Panc1 (cell line): ENCODE measurements at regions not wholly inside any gene's neighbourhood (a gene's known extent, or its start where the extent isn't known, plus 50 kb on each side); places are given as distances from the start of the nearest gene placed in this dataset.

ENCODE experiments used
- ATAC-seq: fragments of 200-7000 bp; cut with Tn5 transposase; 2 replicates; pipeline ENCODE4 v1.9.1; 2020; ENCODE audit warnings: mild to moderate bottlenecking, moderate library complexity
- BruUV-seq: library from RNA; stranded (reverse); fragments of 400-500 nt; replicated peaks from 2 replicates; lab custom pipeline; 2021; lab: Mats Ljungman, UMichigan
- CTCF ChIA-PET: fragments of 300-600 bp; sonication (Branson Sonifier 250); formaldehyde crosslinking; loops from one replicate; lab custom pipeline; 2022; ENCODE audit warnings: antibody characterized with exemption; lab: Charles Lee
- POLR2A ChIA-PET: fragments of 300-600 bp; sonication (Branson Sonifier 250); formaldehyde crosslinking; loops from one replicate; lab custom pipeline; 2022; ENCODE audit warnings: antibody characterized with exemption; lab: Charles Lee
- DNase-seq: peaks from one replicate; pipeline ENCODE4 v3.0.0-alpha.2; 2010; ENCODE audit warnings: low read depth, low spot score
- H3K27ac ChIP-seq: 2 replicates; pipeline ENCODE4 v1.5.1; 2011; ENCODE audit warnings: mild to moderate bottlenecking, low read length, inconsistent platforms
- H3K27me3 ChIP-seq: fragments of 200-500 bp; sonication (Bioruptor generic); 2 replicates; pipeline ENCODE4 v1.6.0; 2014; ENCODE audit warnings: low read length, inconsistent platforms; ENCODE audit not compliant: control insufficient read depth, insufficient read depth
- H3K36me3 ChIP-seq: fragments of 200-500 bp; sonication (Bioruptor generic); 2 replicates; pipeline ENCODE4 v1.5.1; 2014; ENCODE audit warnings: inconsistent platforms, mild to moderate bottlenecking, low read length, moderate library complexity; ENCODE audit not compliant: control insufficient read depth, insufficient read depth
- H3K4me1 ChIP-seq: 2 replicates; pipeline ENCODE4 v1.5.1; 2011; ENCODE audit warnings: inconsistent platforms, mild to moderate bottlenecking, low read length, moderate library complexity; ENCODE audit not compliant: control insufficient read depth, insufficient read depth
- H3K4me3 ChIP-seq, 2 experiments: 2 replicates each; pipeline ENCODE4 v1.5.1; 2011 to 2012; ENCODE audit warnings: low read depth in 2 of 2, low read length in 2 of 2, mild to moderate bottlenecking in 2 of 2, inconsistent platforms in 1 of 2, moderate library complexity in 1 of 2
- H3K9me3 ChIP-seq: fragments of 200-500 bp; sonication (Bioruptor generic); 2 replicates; pipeline ENCODE4 v1.5.1; 2014; ENCODE audit warnings: low read depth, mild to moderate bottlenecking, inconsistent platforms, low read length, moderate library complexity; ENCODE audit not compliant: control insufficient read depth, insufficient read depth
- POLR2AphosphoS5 ChIP-seq: IDR thresholded peaks from 2 replicates; pipeline ENCODE4 v1.6.1; 2012; ENCODE audit warnings: mild to moderate bottlenecking, low read depth, low read length, moderate library complexity
- SIN3A ChIP-seq: IDR thresholded peaks from 2 replicates; pipeline ENCODE4 v1.6.1; 2012; ENCODE audit warnings: low read depth, mild to moderate bottlenecking, low read length, moderate library complexity, borderline replicate concordance; ENCODE audit not compliant: insufficient read depth
- TCF7L2 ChIP-seq: IDR thresholded peaks from 2 replicates; pipeline ENCODE4 v1.6.1; 2011; ENCODE audit warnings: mild to moderate bottlenecking, low read depth, low read length, inconsistent platforms
- in situ Hi-C: cut with HindIII; loops from 2 replicates; pipeline ENCODE4 v1.10.0; 2016; ENCODE audit warnings: low sequenced_read_pairs, low pct_unique_long_range_greater_than_20kb
- intact Hi-C: fragments of 100-400 bp; cut with micrococcal nuclease; formaldehyde crosslinking; loops from one replicate; pipeline ENCODE4 v1.10.0; 2022; ENCODE audit not compliant: unreplicated experiment
- TF ChIP-seq, protein P1 (sequence below), 2 experiments: IDR thresholded peaks; 2 replicates each; pipeline ENCODE4 v1.6.1; 2011 to 2012; ENCODE audit warnings: low read depth in 2 of 2, control low read depth in 1 of 2, low read length in 1 of 2, mild to moderate bottlenecking in 1 of 2, moderate library complexity in 1 of 2; ENCODE audit not compliant: insufficient read depth in 1 of 2
- TF ChIP-seq, protein P2 (sequence below): fragments of 450-650 bp; IDR thresholded peaks from 2 replicates; pipeline ENCODE4 v1.5.1; 2017; ENCODE audit warnings: mild to moderate bottlenecking

DNA sequence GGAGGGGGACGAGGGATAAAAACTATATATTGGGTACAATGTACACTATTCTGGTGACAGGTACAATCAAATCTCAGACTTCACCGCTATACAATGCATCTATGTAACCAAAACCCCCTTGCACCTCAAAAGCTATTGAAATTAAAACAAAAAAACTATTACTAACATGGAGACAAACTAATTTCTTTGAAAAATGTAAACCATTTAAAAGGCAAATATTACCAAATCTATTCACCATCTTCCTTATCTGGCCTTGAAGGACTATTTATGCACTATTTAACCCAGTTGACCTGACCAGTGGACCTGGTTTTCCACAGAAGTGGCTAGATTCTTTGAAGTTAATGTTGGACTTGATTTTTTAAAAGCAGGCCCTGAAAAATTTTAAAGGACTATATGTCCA lies 212.3 kb upstream of the RPS6KA3 start:
- DNase-seq (no peak), ATAC-seq (no peak)
- in situ Hi-C loops: no loop called here
- Histone ChIP-seq H3K9me3 (no peaks in the 10 kb centered on the region), H3K36me3 (no peaks in the 10 kb centered on the region), H3K4me1 (no peaks in the 10 kb centered on the region), H3K4me3 (no peak overlapping the region), H3K27me3 (no peaks in the 10 kb centered on the region), H3K27ac (no peak overlapping the region)
- POLR2A ChIA-PET: no interaction called here
- BruUV-seq: no TSS peak
- intact Hi-C loops: no loop called here
- CTCF ChIA-PET: no interaction called here
- TF ChIP-seq TCF7L2: no peak
- no peak for TF ChIP-seq POLR2AphosphoS5
- TF ChIP-seq SIN3A: no peak
- TF ChIP-seq, protein P1, sequence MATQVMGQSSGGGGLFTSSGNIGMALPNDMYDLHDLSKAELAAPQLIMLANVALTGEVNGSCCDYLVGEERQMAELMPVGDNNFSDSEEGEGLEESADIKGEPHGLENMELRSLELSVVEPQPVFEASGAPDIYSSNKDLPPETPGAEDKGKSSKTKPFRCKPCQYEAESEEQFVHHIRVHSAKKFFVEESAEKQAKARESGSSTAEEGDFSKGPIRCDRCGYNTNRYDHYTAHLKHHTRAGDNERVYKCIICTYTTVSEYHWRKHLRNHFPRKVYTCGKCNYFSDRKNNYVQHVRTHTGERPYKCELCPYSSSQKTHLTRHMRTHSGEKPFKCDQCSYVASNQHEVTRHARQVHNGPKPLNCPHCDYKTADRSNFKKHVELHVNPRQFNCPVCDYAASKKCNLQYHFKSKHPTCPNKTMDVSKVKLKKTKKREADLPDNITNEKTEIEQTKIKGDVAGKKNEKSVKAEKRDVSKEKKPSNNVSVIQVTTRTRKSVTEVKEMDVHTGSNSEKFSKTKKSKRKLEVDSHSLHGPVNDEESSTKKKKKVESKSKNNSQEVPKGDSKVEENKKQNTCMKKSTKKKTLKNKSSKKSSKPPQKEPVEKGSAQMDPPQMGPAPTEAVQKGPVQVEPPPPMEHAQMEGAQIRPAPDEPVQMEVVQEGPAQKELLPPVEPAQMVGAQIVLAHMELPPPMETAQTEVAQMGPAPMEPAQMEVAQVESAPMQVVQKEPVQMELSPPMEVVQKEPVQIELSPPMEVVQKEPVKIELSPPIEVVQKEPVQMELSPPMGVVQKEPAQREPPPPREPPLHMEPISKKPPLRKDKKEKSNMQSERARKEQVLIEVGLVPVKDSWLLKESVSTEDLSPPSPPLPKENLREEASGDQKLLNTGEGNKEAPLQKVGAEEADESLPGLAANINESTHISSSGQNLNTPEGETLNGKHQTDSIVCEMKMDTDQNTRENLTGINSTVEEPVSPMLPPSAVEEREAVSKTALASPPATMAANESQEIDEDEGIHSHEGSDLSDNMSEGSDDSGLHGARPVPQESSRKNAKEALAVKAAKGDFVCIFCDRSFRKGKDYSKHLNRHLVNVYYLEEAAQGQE (IDR thresholded peaks at IDR 0.05; ENCODE audit: insufficient read depth in 1 of 2, low read depth in 2 of 2, low read length in 1 of 2): no peak
- TF ChIP-seq, protein P2, sequence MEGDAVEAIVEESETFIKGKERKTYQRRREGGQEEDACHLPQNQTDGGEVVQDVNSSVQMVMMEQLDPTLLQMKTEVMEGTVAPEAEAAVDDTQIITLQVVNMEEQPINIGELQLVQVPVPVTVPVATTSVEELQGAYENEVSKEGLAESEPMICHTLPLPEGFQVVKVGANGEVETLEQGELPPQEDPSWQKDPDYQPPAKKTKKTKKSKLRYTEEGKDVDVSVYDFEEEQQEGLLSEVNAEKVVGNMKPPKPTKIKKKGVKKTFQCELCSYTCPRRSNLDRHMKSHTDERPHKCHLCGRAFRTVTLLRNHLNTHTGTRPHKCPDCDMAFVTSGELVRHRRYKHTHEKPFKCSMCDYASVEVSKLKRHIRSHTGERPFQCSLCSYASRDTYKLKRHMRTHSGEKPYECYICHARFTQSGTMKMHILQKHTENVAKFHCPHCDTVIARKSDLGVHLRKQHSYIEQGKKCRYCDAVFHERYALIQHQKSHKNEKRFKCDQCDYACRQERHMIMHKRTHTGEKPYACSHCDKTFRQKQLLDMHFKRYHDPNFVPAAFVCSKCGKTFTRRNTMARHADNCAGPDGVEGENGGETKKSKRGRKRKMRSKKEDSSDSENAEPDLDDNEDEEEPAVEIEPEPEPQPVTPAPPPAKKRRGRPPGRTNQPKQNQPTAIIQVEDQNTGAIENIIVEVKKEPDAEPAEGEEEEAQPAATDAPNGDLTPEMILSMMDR: no peak

DNA sequence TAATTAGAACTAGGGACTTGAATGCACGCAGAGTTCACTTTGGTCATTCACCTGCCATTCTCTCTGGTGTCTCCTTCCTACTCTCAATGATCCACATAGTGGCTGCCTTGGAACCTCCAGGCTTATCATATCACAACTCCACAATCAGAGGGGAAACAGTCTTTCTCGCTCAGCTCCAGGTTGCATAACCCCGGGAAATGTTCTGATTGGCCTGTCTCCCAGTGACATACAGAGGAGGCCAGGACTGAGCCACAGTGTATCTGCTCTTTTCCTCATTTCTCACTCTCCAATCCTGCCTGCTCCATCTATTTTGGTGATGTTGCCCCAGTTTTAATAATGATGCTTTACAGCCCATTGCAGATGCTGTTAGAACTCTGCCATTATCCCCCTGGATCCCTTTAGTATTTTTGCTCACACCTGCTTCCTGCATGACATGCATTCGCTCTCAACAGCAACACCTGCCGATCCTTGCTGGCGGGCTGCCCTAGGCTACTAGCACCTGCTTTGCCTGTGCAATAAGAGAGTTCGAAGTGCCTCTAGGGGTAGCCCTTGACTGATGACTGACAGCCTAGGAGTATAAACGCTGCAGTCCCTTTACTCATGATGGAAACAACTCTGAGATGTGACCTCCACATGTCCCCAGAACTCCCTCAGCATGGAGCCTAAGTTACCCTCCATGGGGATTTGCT lies 211.3 kb upstream of the RPS6KA3 start:
- CTCF ChIA-PET: no interaction called here
- no peak overlapping the region for H3K27ac ChIP-seq
- H3K27me3 ChIP-seq: no peaks in the 10 kb centered on the region
- DNase-seq (no peak), ATAC-seq (no peak)
- no peaks in the 10 kb centered on the region for H3K36me3 ChIP-seq
- intact Hi-C loops (no loop called here), in situ Hi-C loops (no loop called here)
- no peak overlapping the region for H3K4me3 ChIP-seq
- no TSS peak for BruUV-seq
- no peaks in the 10 kb centered on the region for H3K4me1 ChIP-seq
- POLR2A ChIA-PET: no interaction called here
- TF ChIP-seq, protein P2: no peak
- TF ChIP-seq SIN3A: no peak
- TF ChIP-seq POLR2AphosphoS5: no peak
- no peak for TF ChIP-seq TCF7L2
- TF ChIP-seq, protein P1 (IDR thresholded peaks at IDR 0.05; ENCODE audit: insufficient read depth in 1 of 2, low read depth in 2 of 2, low read length in 1 of 2): no peak
- H3K9me3 ChIP-seq: no peaks in the 10 kb centered on the region
